ENCODE measurements at regions not wholly inside any gene's neighbourhood (a gene's known extent, or its start where the extent isn't known, plus 50 kb on each side); places are given as distances from the start of the nearest gene placed in this dataset.

DNA sequence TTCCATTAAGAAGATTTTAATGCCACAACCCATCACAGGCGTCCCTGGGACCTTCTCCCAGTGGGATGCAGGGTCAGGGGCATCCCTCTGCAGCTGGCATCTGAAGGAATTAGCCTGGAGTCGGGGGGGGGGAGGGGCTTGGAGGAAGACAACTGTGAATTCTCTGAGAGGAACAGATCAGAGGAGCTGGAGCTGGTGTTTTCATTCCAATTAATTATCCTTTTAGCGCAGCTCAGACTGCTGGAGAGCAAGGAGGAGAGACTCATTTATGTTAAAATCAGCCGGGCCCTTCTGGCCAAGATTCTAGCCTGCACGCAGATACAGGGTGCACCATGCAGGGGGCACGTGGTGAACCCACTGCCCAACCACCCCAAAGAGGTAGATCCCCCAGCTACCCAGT lies 116.2 kb downstream of the CHST1 start:
- H3K9me3 Mint-ChIP-seq (ENCODE audit: low read depth), result no peaks in the 10 kb centered on the region
- DNase-seq (ENCODE audit: low spot score, unreplicated experiment), result no peak
- no peaks in the 10 kb centered on the region for H3K4me1 Mint-ChIP-seq (ENCODE audit: low read depth)
- TF ChIP-seq, protein P1, sequence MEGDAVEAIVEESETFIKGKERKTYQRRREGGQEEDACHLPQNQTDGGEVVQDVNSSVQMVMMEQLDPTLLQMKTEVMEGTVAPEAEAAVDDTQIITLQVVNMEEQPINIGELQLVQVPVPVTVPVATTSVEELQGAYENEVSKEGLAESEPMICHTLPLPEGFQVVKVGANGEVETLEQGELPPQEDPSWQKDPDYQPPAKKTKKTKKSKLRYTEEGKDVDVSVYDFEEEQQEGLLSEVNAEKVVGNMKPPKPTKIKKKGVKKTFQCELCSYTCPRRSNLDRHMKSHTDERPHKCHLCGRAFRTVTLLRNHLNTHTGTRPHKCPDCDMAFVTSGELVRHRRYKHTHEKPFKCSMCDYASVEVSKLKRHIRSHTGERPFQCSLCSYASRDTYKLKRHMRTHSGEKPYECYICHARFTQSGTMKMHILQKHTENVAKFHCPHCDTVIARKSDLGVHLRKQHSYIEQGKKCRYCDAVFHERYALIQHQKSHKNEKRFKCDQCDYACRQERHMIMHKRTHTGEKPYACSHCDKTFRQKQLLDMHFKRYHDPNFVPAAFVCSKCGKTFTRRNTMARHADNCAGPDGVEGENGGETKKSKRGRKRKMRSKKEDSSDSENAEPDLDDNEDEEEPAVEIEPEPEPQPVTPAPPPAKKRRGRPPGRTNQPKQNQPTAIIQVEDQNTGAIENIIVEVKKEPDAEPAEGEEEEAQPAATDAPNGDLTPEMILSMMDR (IDR thresholded peaks at IDR 0.05; ENCODE audit: unreplicated experiment), result no peak
- H3K4me3 Mint-ChIP-seq (ENCODE audit: low read depth), result no peak overlapping the region
- H3K27ac Mint-ChIP-seq, result no peak overlapping the region
- H3K27me3 Mint-ChIP-seq, result peaks cover 20% of the 10 kb centered on the region
- no peaks in the 10 kb centered on the region for H3K36me3 Mint-ChIP-seq (ENCODE audit: insufficient read depth)

DNA sequence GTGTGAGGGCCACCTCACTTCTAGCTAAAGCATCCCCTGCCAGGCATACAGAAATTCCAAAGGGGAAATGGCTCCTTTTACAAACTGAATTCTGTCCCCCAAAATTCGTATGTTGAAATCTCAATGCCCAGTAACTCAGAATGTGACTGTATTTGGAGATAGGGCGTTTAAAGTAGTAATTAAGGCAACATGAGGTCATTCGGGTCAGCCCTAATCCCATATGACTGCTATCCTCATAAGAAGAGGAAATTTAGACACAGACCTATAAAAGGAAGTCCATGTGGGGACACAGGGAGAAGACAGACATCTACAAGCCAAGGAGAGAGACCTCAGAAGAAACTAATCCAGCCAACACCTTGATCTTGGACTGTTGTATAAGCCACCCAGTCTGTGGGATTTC lies 119.1 kb downstream of the CHST1 start:
- H3K27ac Mint-ChIP-seq, result no peak overlapping the region
- H3K27me3 Mint-ChIP-seq, result peaks cover 37% of the 10 kb centered on the region
- TF ChIP-seq, protein P1 (IDR thresholded peaks at IDR 0.05; ENCODE audit: unreplicated experiment), result no peak
- no peak overlapping the region for H3K4me3 Mint-ChIP-seq (ENCODE audit: low read depth)
- no peak for DNase-seq (ENCODE audit: low spot score, unreplicated experiment)
- H3K4me1 Mint-ChIP-seq (ENCODE audit: low read depth), result no peaks in the 10 kb centered on the region
- no peaks in the 10 kb centered on the region for H3K9me3 Mint-ChIP-seq (ENCODE audit: low read depth)
- H3K36me3 Mint-ChIP-seq (ENCODE audit: insufficient read depth), result no peaks in the 10 kb centered on the region

DNA sequence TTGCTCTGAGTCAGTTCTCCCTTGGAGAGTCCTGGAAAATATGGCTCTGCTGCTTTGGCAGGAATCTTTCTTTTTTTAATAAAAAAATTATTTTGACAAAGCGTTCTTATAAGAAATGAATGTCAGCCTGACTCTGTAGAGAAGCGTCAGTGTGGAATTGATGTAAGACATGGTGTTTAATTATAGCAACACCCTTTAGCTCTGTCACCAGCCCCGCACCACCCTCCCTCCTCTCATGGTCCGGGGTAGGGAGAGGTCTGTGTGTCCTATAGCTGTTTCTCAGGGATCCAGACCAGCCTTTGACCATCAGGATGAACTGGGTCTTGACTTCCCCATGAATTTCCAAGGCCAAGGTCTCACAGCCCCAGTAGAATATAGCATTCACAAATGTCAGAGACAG lies 120.6 kb downstream of the CHST1 start:
- Mint-ChIP-seq H3K27me3 (peaks cover 46% of the 10 kb centered on the region), H3K9me3 (ENCODE audit: low read depth) (no peaks in the 10 kb centered on the region), H3K36me3 (ENCODE audit: insufficient read depth) (no peaks in the 10 kb centered on the region), H3K27ac (no peak overlapping the region), H3K4me1 (ENCODE audit: low read depth) (no peaks in the 10 kb centered on the region), H3K4me3 (ENCODE audit: low read depth) (no peak overlapping the region)
- TF ChIP-seq, protein P1 (IDR thresholded peaks at IDR 0.05; ENCODE audit: unreplicated experiment), result no peak
- no peak for DNase-seq (ENCODE audit: low spot score, unreplicated experiment)

DNA sequence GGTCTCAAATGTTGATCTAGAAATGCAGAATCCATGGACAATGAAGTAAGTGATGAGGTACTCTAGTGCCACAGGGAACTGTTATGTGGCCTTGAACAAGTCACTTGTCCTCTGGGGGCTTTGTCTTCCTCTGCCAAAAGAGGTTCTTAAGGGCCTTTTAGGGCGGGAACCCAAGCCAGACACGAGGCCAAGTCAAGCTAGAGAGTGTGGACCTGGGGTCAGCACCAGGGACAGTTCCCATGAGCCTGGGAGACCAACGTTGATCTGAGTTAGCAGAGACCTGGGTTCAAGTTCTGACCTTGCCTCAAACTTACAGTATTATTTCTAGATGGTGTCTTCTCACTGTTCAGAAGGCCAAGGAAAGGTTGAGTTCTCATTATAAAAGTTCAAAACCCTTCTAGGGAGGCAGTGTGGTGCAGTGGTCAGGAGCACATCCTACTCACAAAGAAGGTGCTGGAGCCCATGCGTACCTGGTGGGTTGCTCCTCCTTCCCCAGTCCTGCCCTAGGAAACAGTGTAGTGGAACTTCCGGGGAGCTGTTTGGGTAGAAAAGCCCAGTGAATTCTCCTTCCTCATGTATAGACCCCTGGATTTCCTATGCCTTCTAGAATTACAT lies 121.5 kb downstream of the CHST1 start:
- TF ChIP-seq, protein P1 (IDR thresholded peaks at IDR 0.05; ENCODE audit: unreplicated experiment), result no peak
- Mint-ChIP-seq H3K9me3 (ENCODE audit: low read depth) (no peaks in the 10 kb centered on the region), H3K4me3 (ENCODE audit: low read depth) (no peak overlapping the region), H3K27ac (no peak overlapping the region), H3K36me3 (ENCODE audit: insufficient read depth) (no peaks in the 10 kb centered on the region), H3K27me3 (peaks cover 52% of the 10 kb centered on the region), H3K4me1 (ENCODE audit: low read depth) (no peaks in the 10 kb centered on the region)
- DNase-seq (ENCODE audit: low spot score, unreplicated experiment), result peak; percentile 50

DNA sequence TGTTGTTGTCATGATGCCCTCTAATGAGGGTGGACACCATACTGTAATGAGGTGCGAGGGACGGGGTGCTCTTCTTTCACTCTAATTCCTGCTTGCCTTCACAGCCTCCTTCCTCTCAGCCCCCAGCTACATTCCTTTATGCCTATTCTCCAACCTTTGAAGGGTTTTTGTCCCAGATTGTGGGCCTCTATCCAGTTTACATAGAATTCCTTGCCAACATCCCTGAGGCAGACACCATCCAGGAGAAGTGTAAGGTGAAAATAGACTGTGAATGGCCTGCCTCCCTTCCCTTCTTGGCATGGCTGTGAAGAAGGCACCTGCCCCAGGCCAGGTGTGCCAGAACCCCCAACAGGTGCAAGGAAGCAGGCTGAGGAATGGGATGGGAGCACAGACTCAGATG lies 122.3 kb downstream of the CHST1 start:
- Mint-ChIP-seq H3K27me3 (peaks cover 52% of the 10 kb centered on the region), H3K4me1 (ENCODE audit: low read depth) (no peaks in the 10 kb centered on the region)

More for the DNA sequence above, 122.3 kb downstream of the CHST1 start:
- TF ChIP-seq, protein P1 (IDR thresholded peaks at IDR 0.05; ENCODE audit: unreplicated experiment), result no peak
- Mint-ChIP-seq H3K4me3 (ENCODE audit: low read depth) (no peak overlapping the region), H3K36me3 (ENCODE audit: insufficient read depth) (no peaks in the 10 kb centered on the region), H3K9me3 (ENCODE audit: low read depth) (no peaks in the 10 kb centered on the region), H3K27ac (no peak overlapping the region)
- no peak for DNase-seq (ENCODE audit: low spot score, unreplicated experiment)
